RWPE1 (cell line): ENCODE measurements at regions not wholly inside any gene's neighbourhood (a gene's known extent, or its start where the extent isn't known, plus 50 kb on each side); places are given as distances from the start of the nearest gene placed in this dataset.

ENCODE experiments used
- CTCF ChIA-PET: fragments of 350-600 bp; sonication (Branson Sonifier 250); formaldehyde crosslinking; extraction: SDS; loops from one replicate; lab custom pipeline; 2021; lab: Yijun Ruan, JAX
- POLR2A ChIA-PET: fragments of 400-600 bp; formaldehyde crosslinking; extraction: SDS; loops from one replicate; lab custom pipeline; 2020; ENCODE audit warnings: antibody characterized with exemption; ENCODE audit not compliant: low non-redundant PET; lab: Yijun Ruan, JAX
- DNase-seq: peaks from one replicate; pipeline ENCODE4 v3.0.0; 2012; ENCODE audit warnings: low spot score
- H3K27ac ChIP-seq: fragments of 450-650 bp; 2 replicates; pipeline ENCODE4 v1.5.1; 2017
- TF ChIP-seq, protein P1 (sequence below): fragments of 450-650 bp; conservative IDR thresholded peaks from 2 replicates; pipeline ENCODE4 v1.5.1; 2017; ENCODE audit warnings: low read depth, mild to moderate bottlenecking

DNA sequence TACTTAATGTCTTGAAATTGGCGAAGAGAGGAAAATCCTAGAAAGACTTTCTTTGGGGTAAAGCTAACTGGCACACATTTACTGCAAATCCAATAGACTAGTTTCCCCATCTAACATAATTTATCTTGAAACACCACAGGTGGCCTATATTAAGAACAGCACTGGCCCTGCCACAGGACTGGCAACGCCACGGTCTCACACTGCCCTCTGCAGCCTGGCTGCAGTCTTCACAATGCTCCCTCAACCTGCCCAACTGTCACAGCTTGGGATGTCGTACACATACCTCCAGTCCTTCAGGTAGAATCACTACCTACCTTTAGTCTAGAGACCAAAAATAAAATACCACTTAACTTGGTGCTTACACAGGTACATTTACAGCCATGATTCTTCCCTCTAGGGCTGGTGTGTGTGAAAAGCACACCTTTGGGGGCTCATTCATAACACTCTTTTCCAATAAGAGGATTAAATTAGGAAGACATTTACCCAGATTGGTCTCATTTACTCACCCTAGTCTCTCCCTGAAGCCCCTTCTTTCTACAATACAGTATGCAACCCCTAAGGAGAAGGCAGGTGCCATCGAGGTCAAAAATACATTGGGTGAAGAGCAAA lies 222.2 kb downstream of the C1D start:
- TF ChIP-seq, protein P1, sequence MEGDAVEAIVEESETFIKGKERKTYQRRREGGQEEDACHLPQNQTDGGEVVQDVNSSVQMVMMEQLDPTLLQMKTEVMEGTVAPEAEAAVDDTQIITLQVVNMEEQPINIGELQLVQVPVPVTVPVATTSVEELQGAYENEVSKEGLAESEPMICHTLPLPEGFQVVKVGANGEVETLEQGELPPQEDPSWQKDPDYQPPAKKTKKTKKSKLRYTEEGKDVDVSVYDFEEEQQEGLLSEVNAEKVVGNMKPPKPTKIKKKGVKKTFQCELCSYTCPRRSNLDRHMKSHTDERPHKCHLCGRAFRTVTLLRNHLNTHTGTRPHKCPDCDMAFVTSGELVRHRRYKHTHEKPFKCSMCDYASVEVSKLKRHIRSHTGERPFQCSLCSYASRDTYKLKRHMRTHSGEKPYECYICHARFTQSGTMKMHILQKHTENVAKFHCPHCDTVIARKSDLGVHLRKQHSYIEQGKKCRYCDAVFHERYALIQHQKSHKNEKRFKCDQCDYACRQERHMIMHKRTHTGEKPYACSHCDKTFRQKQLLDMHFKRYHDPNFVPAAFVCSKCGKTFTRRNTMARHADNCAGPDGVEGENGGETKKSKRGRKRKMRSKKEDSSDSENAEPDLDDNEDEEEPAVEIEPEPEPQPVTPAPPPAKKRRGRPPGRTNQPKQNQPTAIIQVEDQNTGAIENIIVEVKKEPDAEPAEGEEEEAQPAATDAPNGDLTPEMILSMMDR, result peak; percentile 86
- POLR2A ChIA-PET, result no interaction called here
- no peak overlapping the region for H3K27ac ChIP-seq
- peak; percentile 65 for DNase-seq
- CTCF ChIA-PET, result interaction anchor here (0.5 to 1.5 kb wide), 15 partner anchors 12 to 1413 kb away, joined by 3 to 6 read pairs (median 3); no protein-coding TSS in a partner anchor

DNA sequence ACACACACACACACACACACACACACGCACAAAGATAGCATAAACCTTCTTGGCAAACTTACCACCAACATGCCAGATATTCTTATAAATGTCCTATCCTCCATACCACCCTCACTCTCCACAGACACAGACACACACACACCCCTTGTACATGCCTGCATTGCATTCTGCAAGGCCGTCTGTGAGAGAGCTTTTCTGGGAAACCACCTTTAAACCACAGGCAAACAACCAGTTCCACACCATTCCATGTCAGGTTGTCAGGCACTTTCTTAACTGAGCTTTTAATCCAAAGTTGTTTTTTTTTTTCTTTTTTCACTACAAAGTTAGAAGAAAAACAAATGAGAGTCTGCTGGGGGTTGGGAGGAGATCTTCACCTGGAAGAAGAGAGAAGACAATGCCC lies 221.1 kb downstream of the C1D start:
- POLR2A ChIA-PET, result no interaction called here
- no peak overlapping the region for H3K27ac ChIP-seq
- CTCF ChIA-PET, result interaction anchor here (0.6 to 0.7 kb wide), 3 partner anchors 226 to 1019 kb away, joined by 3 read pairs; no protein-coding TSS in a partner anchor
- DNase-seq, result no peak
- TF ChIP-seq, protein P1, result no peak

DNA sequence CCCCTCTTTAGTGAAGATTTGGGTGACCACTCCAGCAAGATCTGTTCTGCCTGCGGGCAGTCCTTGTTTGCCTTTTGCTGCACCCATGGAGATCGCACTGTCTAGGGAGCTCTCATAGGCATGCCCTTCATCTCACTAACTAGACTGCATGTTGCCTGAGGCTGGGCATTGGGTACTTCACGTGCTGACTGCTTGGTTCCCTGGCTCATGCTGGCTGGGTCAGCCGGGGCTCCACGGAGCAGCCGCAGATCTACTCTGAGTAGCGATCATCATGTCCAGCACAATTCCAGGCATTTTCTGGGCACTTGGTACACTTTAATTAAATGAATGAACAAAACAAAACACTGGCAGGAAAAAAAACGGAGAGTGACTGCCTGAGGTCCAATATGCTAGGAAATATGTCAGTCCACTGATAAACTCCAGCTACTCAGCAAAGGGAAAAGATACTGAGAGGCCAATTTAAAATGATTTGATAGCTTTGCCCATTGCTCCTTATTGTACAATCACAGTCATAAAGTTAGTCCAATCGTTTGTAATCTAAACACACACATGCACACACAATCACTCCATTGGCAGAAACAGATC lies 220.3 kb downstream of the C1D start:
- TF ChIP-seq, protein P1, result no peak
- ChIA-PET POLR2A (no interaction called here), CTCF (no interaction called here)
- no peak for DNase-seq
- no peak overlapping the region for H3K27ac ChIP-seq

DNA sequence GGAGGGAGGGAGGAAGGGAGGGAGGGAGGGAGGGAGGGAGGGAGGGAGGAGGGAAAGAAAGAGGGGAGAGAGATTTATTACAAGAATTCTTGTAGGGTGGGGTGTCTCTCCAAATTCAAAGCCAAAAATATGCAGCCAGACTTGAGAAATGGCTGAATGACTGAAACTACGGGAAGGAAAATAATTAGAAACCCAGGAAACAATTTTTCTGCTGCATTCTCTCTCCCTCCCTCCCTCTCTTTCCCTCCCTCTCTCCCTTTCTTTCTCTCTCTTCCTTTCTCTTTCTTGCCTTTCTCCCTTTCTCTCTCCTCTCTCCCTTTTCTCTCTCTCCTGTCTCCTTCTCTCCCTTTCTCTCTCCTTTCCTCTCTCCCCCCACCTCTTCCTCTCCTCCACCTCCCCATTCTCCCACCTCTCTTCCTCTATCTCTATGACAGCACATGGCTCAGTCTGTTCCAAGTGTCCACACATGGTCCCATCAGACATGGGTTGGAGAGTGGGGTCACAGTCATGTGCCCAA lies 218.7 kb downstream of the C1D start:
- H3K27ac ChIP-seq, result no peak overlapping the region
- ChIA-PET CTCF (interaction anchor here (0.7 kb wide), 1 partner anchor 10 kb away, joined by 3 read pairs; no protein-coding TSS in a partner anchor), POLR2A (no interaction called here)
- DNase-seq, result no peak
- TF ChIP-seq, protein P1, result no peak

DNA sequence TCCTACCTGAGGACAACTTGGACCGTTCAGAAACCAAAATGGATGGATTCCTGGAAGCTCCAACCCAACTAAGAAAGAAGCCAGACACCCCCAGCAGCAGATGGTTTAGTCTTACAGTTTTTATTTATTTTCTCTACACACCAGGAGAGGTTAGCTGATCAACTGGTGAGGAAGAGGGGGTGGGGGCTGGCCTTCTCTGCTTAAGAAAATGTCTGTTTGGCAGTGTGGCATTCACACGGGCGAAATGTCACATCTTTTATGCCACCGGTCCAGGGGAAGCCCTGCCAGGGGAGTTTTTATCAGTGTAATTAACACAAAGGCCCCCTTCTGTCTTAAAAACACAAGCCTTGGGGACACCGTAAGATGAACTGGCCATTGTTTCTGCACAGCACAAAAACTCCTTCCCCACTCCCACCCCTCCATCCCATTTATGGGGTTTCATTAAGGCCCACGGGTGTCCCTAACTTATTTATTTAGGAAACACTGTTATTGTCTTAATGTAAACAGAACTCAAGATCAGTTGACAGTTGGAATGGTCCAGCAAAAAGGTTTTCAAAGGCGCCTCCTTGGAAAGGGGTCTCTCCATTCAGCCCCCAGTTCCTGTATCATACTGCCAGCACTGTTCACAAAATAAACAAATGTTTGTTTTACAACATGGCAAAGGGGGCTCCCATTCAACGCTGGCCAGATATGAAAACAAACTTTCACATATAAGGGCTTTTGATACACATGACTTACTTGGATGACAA lies 217.0 kb downstream of the C1D start:
- H3K27ac ChIP-seq, result peak overlapping the region; percentile 68
- ChIA-PET CTCF (interaction anchor here (0.5 to 2.1 kb wide), 5 partner anchors 8 to 186 kb away, joined by 3 to 10 read pairs (median 7); no protein-coding TSS in a partner anchor), POLR2A (no interaction called here)
- TF ChIP-seq, protein P1, result no peak
- DNase-seq, result no peak
